ENCODE measurements at regions not wholly inside any gene's neighbourhood (a gene's known extent, or its start where the extent isn't known, plus 50 kb on each side); places are given as distances from the start of the nearest gene placed in this dataset.
A peak's percentile ranks its signal among the peaks of the same experiment; 100 is the strongest.

DNA sequence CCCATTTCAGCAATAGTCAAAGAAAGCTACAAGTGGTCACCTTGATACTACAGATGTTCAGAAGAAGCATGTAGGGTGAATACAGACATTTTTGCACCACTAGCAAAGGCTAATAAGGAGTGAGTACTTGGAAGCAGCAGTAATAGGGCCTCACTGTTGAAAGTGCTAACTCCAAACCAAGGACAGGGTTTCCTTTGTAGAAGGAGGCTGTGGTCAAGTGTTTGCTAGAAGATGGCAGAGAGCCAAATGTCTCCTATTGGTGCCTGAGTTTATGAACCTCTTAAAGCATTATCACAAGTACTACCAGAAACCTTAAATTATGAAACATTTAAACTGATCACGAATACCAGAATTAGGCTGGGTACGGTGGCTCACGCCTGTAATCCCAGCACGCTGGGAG lies 308.1 kb downstream of the ZEB2 start:
- DNase-seq, result peak in 1 of 5 donors; percentile 38

DNA sequence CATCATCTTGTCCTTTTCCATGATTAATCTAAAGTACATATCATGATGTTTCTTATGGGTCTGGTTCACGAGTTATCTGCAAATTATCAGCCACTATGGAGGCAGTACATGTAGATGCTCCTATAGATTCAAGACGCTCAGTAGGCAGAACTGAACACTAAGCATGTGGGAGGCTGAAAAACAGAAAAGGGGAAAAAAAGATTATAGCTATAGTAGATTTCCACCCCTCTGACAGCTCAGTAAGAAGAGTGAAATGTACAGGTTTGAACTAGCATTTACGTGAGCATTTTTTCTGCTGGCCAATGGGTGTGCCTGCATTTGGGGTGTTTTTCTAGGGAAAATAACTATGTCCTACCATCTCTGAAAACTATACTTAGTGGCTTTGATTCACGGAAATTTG lies 308.9 kb downstream of the ZEB2 start:
- peak in 1 of 5 donors; percentile 18 for DNase-seq

DNA sequence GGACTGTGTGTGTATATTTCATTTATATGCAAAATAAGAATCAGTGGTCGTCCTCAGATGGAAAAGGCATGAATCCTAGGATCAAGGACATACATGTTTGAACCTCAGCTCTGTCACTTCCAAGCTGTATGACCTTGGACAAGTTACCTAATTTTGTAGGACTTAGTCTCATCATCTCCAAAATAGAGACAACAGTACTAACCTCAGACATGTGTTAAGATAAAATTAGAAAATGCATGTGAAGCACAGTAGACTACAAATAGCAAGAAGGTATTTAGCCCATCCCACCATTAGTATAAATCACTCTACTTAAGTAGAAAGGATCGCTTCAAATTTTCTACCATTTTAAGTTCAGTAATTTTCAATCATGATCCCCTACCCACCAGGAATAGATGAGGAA lies 309.8 kb downstream of the ZEB2 start:
- DNase-seq, result no peak

DNA sequence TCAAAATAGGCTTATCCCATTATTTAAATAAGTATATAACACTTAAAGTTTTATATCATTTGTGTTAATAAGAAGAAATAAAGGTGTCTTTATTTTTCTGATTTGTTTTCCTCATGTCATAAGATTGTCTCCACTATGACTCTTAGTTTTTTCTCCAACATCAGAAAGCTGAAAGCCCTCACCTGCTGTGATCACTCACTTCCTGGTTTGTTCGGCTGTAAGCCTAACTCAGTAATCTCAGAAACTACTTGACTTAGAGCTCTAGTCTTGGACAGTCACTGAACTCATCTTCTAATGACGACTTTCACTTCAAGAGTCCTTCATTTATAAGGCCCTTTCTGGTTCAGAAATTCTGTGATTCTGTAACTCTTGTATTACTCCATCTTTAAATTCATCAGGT lies 311.0 kb downstream of the ZEB2 start:
- no peak for DNase-seq

DNA sequence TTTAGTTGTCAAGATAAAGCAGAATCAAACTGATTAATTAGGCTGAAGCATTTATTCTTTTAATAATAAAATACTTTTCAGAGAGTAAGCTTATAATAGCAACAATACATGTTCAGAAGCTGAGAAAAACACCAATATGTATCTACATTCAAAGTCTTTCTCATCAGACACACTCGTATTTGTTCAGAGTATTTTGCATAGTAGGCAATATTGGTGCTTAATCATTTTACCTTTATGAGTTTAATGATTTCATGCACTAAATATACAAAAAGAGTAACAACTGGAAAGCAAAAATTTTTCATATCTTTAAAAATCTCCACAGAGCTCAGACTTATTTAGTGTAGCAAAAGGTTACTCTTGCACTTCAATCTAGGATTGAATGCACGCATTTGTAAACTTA lies 313.9 kb downstream of the ZEB2 start:
- no peak for DNase-seq

DNA sequence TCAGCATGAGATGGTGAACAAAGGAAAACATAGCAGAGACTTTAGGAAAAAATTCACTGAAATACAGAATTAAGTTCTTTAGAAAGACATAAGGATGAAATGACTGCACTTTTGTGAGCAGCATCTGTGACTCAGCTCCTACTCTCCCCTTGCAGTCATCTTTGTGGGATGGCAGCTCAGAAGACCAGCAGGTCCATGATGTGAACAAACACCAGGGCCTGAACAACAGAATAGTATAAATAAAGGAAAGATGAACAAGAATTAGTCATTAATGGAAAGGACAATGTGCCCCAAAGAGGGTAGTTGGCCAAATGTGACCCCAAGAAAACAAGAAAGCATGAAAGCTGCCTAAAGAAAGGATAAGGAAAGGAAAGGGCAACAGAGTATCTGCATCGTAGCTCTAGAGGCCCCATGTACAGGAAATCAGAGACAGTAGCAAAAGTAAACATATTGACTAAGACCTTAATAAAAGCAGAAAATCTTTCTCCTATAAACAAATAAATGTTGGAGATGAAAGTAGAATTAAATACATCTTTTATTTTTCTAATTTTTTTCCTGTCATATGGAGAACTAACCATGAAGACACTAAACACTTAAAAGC lies 318.0 kb downstream of the ZEB2 start:
- peak in 1 of 5 donors; percentile 58 for DNase-seq

DNA sequence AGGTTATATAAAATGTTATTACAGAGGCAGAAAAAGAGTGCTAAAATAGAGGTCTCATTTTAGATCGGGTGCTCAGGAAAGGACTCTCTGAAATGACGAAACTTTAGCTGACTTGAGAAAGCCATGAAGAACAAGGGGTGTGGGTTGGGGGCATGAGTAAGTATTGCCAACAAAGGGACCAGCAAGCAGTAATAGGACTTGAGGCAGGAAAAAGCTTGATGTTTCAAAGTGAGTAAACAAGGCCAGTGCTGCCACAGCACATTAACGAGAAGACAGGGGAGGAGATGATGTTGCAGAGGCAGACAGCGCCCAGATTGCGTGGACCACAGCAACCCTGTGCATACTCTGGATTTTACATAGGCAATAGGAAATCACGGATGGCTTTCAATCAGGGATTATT lies 318.8 kb downstream of the ZEB2 start:
- DNase-seq, result peak in 1 of 5 donors; percentile 72

DNA sequence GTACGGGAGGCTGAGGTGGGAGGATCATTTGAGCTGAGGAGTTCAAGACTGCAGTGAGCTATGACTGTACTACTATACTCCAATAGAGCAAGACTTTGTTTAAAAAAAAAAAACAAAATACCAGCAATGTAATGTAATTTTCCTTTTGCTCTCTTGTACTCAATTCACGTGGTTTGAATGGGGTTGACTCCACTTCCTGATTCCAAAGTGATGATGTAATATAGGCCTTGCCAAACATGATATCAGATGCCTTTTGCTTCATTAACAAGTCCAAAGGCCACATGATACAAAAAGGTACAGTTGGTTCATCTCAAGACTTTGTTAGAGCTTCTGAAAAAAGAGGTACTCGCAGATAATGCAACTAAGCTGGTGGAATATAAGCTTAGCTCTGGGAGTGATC lies 321.8 kb downstream of the ZEB2 start:
- DNase-seq, result peak in 1 of 5 donors; percentile 51

DNA sequence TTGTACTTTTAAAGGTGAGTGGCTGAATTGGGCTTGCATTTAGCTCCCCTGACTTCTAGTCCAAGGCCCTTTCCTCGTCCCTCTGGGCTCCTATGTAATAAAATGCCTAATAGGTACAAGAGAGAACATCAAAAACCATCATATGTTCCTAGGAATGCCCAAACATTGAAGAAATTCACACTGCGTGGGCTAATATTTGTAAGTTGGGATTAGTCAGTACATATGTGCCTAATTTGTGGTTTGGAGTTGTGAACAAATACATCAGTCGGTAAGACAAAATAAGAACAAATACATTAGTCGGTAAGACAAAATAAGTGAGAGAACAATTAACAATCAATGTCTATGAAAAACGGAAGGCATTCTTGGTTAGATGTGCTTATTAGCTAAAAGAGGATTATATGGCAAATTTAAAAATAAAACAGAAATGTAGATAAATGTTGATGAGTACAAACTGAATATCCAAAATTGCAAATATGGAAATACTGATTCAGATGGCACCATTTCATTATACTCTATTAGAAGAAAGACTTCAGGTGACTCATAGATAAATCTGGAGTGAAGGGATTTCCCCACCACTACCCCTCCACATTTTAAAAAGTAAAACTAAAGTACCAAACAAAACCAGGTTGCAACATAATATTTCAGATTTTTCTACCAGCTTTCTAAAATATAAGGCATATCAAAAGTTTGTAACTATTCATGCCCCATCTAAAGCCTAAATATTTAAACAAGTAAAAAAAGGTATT lies 325.4 kb downstream of the ZEB2 start:
- DNase-seq, result no peak

DNA sequence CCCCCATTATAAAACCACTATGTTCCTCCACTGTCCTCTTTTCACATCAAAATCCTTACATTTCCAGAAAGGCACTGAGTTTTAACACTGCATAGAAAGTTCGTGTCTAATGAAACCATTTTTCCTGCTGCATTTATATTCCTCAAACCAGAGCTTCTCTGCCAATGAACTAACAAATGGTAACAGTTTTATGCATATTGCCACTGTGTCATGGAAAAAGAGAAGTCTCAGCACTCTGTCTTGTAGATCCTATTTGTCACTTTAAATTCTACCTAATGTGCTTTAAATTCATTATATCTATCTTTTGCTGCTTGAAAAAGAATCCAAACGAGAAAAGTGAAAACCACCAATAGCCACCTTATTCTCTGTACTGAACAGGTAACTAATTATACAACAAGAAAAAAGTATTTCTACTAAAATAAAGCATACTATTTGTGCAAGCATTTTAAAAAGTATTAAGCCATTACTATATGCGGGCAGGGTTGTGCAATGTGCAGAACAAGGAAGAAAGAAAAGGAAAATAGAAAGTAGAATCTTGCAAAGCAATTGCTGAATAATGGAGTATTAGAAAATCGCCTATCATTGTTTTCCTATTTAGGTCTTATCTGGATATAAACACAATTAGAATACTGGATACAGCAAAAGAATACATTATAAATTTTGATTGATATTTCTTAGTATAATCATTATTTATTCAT lies 328.9 kb downstream of the ZEB2 start:
- DNase-seq, result no peak

DNA sequence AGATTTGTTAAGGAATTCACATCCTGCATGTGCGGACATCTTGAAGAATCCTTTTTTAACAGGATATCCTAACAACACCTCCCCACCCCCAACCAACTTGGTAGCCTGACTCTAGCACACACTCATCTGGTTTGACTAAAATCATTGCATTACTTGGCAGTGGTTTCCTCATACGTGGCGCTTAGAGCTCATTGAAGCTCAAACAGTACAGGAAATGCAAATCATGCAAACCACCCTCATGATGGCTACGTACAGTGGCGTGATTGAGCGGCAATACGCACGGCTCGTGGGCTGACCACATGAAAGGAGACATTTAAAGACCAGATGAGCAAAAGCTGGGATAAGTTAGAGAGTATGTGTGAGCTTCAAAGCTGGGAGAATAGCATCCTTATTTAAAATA lies 336.2 kb downstream of the ZEB2 start:
- DNase-seq, result peak; percentile 25 to 97 (median 58)

DNA sequence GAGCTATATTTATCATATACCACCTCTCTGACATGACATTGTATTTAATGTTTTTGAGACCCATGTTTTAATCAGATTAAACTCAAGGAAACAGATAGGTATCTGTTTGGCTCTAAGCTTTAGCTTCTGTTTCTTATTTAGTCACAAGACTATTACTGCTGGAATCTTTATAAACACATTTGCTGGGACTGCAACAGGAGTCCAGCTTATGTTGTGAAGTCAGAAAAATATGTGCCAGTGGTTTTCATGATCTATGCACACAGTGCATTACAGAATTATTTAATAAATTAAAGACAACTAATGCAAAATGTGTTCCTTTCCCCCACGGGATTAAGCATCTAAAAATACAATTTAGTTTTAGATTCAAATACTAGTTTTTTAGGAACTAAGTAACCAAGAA lies 338.9 kb downstream of the ZEB2 start:
- DNase-seq, result no peak

DNA sequence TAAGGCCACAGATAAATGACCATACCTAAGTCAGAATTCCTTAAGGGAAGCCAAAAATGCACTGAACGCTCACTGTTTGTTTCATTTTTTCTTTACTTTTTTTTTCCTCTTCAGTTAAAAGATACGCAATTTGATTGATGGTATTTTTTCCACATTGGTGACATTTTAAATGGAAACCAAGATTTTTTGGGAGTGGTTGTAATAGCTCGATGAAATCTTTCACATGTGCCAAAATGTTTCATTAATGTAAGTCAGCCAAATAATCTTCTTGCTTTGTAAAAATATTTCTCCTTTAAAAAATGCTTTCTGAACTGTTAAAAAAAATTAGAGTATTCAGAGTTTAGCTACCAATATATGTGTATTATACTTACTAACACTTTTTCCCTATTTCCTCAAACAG lies 339.8 kb downstream of the ZEB2 start:
- no peak for DNase-seq

DNA sequence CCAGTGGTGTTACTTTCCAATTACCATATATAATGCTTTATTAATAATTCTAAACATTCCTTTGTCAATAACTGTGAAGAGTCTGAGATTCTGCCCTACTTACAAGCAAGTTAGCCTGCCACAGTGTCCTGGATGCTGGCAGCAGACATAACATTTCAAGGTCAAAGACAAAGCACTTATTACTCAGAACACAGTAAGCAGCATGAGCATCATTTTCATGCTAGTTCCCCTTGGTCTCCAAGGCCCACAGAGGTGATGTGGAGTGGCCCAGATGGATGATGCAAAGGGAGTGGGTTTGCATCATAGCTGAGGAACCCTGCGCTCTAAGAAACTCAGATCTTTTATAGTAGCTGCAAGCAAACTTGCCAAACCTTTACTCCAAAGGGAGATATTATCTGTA lies 349.7 kb downstream of the ZEB2 start:
- no peak for DNase-seq

DNA sequence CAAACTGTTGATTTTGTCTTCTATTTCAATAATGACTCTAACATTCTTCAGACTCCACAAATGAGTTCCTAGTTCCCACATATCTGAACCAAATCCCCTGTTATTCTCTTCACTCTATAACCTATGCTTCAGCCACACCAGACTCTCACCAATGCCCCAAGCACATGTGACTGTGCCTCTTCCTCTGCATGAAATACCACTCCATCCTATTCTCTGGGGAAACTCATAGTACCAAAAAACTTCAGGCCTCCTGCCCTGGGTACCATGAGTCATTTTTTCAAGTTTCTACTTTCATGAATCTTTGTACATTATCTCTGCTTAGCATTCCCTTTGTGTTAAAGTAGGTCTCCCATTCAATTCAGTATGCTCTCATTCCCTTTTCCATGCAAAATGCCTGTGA lies 353.2 kb downstream of the ZEB2 start:
- DNase-seq, result no peak

DNA sequence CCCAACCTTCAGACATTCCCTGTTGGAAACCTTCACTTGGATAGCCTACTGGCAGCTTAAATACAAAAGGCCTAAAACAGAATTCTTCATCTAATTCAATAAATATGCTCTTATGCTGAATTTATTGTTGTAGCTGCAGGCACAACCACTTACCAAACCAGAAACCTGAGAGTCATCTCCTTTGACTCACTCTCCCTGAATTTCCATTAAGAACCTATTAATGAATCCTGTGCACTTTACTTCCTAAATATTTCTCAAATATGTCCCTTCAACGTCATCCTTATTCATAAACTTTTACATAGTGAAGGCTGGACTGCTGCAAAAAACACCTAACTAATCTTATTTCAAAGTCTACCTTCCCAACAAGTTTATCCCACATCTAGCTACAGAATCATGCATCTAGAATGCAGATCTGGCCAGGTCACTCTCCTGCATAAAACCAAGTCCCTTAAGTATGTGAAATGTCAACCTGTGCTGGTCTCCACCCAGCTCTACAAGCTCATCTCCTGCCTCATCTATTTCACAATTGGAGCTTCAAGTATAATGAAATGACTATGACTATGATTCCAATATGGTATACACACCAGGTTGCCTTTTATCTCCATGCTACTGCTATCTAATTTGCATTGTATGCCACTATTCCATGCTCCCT lies 354.2 kb downstream of the ZEB2 start:
- DNase-seq, result no peak

DNA sequence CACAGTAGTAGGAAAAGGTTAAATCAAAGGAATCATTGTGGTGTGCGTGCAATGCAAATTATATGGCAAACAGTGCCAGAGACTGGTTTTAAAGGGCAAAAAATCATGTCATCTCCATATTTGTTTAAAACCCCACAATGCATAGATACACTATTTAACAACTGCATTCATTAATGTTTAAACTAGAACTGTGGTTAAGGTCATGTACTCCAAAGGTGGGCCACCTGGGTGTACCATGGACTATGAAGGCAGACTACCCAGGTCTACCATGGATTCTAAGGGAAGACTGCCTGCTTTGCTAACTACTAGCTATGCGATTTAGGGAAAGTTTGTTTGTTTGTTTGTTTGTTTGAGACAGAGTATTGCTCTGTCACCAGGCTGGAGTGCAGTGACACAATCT lies 356.3 kb downstream of the ZEB2 start:
- no peak for DNase-seq

DNA sequence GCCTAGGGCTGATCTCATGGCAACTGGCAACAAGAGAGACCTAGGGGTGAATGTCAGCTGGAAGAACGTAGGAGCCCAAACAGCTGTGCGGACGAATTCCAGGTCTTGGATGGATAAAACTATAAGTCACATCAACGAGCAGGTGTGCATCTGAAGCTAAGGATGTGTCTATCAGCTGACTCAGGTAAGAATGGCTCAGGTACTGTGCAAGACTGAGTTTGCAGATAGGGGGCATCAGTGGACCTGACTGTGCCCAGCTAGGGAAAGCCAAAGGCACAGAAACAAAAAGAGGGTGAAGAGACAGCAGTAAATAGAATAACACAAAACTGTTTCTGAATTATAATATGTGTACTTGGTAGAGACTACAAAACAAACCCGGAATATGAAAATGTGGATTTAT lies 357.3 kb downstream of the ZEB2 start:
- peak in 4 of 5 donors; percentile 6 to 50 (median 16) for DNase-seq

DNA sequence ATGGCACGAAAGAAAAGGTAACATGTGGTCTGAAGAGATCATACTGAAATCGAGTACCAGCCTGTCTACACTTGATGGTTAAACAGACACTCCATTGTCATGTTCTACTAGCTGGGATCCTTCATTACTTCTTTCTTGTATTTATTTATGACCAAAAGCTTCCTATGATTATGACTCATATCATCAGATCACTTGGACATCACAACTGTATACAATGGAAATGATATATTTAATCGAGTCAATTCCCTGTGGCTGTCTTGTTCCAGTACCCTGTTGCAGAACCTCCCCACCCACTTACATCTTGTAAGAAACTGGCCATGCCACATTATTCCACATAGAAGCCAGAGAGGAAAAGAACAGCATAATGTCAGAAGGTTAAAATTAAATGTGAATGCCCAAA lies 358.9 kb downstream of the ZEB2 start:
- DNase-seq, result no peak

DNA sequence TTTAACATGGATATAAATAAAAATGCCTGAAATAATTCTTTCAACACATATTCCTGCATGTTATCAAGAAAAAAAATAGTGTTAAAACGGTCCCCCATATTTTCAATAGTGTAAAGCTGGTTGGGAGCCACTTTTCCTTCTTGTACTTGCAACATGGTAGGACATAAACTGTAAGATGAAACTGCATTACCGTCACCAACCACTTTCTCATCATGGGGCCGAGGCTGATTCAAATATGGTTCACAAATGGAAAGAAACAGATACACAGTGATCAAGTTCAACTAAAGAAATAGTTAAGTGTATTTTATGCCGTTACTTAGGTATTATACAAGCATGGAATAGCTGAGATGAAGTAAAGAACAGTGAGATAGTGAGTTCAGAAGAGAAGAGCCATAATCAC lies 360.7 kb downstream of the ZEB2 start:
- no peak for DNase-seq

DNA sequence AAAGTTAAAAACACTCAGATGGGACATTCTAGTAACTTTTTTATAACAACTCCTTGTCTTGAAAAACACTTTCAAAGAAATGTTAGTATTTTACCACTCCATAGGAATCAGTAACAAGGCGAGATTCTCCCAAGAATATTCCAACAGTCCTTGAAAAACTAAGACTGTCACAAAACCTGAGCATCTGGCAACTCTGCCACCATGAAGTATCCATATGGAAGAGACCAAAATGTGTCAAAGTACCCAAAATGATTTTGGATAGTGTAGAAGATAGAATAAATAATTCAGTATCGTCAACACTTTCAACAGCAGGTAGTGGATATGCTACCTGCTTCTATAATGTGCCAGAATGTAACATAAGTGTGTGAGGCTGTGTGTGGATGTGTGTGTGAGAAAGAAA lies 361.8 kb downstream of the ZEB2 start:
- no peak for DNase-seq

DNA sequence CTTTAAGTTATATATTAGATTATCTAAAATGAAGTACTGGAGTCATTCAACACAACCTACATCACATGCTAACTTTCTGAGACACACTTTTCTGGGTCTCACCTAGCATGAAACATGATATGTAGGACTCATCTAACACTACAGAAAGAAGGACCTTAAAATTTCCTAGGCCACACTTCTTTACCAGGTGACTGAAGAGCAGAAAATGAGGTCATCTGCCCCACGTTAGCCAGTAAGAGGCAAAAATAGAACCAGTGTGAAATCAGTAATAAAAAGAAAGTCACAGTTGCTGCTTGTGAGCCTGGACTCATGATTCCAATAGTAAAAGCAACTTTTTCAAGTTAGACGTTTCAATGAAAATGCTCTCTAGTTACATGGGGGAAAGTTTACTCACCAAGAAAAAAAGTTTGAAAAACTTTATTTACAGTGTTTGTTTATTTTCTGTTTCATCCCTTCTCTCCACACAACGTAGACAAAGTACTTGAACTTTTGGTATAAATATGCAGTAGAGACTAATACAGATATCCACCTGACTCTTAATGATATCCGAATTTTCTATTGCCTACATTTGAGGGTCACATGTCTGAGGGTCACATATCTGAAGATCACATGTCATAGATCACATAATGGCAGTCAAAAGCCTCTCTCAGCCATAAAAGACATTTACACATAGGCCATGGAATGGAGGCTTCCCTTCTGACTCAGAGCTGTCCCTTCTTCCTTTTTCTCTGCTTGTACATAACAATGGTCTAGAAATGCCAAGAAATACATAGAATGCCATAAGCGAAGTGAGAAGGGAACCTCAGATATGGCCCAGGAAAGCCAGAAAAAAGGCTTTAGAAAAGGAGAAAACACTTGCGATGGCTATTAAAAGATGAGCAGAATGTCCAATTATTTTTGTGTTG lies 362.9 kb downstream of the ZEB2 start:
- DNase-seq, result no peak

DNA sequence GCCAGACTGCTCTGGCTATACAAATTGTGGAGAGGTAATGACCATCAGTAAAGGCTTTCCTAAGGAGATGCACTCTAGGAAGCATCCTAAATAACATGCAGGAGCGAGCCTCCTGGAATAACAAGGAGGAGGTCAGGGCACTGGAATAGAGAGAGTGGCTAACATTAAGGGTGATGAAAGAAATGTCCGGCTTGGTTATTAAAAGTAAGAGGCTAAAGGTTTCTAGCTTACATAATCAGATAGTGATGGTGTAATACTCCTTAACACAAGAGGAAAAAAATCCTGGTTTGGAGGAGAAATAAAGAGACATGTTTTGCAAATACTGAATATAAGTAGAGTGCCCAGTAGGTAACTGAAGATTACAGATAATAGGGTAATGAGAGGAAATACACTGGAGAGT lies 365.7 kb downstream of the ZEB2 start:
- no peak for DNase-seq

Measured in T-helper 1 cell (primary cell).